HG02885 (cell line): ENCODE measurements at regions not wholly inside any gene's neighbourhood (a gene's known extent, or its start where the extent isn't known, plus 50 kb on each side); places are given as distances from the start of the nearest gene placed in this dataset.
"Not testable (repeated sequence)": the region's sequence is repeated elsewhere in the genome, so short reads cannot be mapped to it uniquely, and the experiment has no call there.

Source experiments
- ATAC-seq: cut with Tn5 transposase; IDR thresholded peaks from one replicate; pipeline ENCODE4 v1.9.1; 2021; ENCODE audit warnings: mild to moderate bottlenecking; ENCODE audit not compliant: unreplicated experiment, poor library complexity

DNA sequence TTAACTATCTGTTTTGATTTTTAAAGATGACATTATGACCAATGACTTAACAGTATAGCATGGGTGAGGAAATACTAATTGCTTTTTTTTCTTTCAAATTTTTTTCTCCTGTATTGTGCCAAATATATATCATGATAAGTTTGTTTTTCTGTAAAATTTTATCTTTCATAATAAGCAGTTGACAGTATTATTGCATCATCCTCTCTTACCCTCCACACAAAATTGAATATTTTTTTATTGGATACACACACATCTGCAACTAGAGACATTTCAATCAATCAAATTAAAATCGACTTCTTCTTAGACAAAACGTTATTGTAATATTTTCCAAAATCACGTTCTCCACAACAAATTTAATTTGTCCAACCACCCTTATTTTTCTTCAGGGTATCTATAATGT, 330.4 kb upstream of the BRINP3 start:
- ATAC-seq = no peak

DNA sequence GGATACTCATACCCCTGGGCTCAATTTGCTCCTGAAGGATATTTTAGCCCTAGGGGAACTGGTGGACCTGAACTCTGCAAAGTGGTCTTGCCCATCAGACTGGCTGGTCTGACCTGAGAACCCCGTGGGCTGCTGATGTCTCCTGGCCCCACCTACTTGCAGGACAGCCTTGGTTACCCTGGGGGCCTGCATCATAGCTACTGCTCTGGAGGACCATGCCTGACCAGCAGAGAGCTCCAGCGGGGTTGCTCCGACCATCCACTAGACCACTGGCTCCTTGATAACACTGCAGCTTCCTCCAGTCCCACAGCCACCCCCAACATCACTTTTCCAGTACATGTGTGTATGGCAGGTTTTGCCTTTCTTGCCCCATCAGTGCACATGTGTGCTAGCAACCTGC, 331.6 kb upstream of the BRINP3 start:
- no peak for ATAC-seq

DNA sequence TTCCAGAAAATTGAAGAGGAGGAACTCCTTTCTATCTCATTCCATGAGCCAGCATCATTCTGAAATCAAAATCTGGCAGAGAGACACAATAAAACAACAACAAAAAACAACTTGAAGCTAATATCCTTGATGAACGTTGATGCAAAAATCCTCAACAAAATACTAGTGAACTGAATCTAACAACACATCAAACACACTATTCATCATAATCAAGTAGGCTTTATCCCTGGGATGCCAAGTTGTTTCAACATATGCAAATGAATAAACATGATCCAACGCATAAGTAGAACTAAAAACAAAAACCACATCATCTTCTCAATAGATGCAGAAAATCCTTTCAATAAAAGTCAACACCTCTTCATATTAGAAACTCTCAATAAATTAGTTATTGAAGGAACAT, 335.3 kb upstream of the BRINP3 start:
- no peak for ATAC-seq

DNA sequence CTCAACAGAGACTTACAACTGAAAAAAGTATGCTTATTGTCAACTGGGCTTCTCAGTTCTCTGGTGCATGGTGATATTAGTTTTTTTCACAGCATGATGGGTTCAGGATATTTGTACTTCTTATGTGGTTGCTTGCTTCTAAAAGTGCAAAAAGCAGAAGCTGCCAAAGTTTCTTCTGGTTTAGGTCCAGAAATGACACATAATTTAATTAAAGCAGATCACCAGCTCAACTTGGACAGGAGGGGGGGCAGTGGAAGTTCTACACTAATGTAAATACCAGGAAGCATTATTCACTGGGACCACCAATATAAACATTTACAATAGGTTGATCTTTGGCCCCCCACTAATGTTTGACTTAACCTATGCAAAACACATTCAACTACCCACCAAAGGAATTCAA, 354.8 kb upstream of the BRINP3 start:
- no peak for ATAC-seq

DNA sequence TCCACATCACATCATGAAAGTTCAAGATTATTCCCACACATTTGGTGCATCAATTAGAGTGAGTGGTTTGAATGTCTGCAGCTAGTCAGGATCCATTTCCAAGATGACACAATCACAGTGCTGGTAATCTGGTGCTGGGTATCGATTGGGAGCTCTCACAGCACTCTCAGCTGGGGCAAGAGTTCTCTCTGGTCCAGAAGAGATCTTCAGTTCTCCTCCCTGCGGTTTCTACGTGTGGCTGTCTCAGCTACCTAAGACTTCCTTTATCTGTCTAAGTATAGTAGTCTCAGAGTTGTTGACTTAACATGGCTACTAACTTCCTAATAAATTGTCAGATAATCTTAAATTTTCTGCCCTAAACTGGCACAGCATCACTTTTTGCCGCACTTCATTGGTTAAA, 358.0 kb upstream of the BRINP3 start:
- ATAC-seq = no peak

DNA sequence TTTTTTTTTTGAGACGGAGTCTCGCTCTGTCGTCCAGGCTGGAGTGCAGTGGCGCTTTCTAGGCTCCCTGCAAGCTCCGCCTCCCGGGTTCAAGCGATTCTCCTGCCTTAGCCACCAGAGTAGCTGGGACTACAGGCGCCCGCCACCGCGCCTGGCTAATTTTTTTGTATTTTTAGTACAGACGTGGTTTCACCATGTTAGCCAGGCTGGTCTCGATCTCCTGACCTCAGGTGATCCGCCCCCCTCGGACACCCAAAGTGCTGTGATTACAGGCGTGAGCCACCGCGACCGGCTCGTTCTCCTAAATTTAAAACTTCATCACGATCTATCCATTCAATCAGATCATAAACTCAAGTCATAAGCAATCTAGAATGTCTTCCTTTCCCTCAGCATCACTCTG, 359.5 kb upstream of the BRINP3 start:
- not testable (repeated sequence) for ATAC-seq

DNA sequence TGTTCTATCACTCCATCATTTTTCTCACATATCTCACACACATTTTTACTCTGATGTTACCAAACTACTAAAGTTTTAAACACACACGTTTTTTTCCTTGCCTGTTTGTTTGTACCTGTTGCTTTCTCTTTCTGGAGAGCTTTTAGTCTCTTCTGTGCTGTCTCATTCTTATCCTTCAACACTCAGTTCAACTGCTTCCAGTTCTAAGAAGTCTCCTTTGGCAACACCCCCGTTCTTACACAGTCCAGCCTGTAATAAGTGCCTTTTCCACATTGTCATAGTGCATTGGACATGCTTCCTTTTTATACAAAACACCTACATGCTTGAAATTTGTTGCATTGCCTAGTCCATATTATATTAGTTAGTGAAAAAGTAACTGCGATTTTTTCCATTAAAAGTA, 360.2 kb upstream of the BRINP3 start:
- no peak for ATAC-seq

DNA sequence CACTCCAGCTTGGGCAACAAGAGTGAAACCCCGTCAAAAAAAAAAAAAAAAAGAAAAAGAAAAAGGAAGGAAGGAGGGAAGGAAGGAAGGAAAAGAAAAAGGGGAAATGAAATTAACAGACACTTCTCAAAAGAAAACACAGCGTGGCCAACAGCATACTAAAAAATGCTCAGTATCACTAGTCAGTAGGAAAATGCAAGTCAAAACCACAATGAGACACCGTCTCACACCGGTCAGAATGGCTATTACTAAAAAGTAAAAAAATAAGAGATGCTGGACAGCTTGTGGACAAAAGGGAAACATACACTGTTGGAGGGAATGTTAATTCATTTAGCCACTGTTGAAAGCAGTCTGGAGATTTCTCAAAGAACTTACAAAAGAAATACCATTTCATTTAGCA, 369.5 kb upstream of the BRINP3 start:
- no peak for ATAC-seq

DNA sequence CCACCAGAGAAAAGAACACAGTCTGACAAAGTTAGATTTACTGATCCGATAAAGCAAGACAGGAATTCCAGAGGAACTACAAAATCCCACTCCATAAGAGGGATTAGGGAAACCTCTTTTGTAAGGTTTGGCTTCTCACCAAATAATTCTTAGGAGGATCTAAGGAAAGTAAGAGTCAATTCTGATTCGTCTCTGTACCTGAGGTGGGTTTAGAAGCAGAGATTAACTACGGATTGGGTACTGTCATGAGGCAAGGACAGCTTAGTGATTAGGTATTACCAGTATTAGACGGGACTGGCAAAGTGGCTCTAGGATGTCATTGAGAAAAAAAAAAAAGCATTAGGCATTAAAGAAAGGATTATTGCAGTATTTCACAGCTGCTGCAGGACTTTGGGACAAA, 371.7 kb upstream of the BRINP3 start:
- ATAC-seq = no peak

DNA sequence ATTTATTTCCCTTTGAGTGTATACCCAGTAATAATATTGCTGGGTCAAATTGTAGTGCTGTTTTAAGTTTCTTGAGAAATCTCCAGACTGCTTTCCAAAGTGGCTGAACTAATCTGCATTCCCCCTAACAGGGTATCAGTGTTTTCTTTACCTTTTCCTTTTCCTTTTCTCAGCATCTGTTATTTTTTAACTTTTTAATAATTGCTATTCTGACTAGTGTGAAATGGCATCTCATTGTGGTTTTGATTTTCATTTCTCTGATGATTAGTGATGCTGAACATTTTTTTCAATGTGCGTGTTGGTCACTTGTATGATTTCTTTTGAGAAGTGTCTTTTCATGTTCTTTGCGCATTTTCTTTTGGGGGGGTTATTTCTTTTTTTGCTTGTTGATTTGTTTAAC, 374.9 kb upstream of the BRINP3 start:
- ATAC-seq = no peak

DNA sequence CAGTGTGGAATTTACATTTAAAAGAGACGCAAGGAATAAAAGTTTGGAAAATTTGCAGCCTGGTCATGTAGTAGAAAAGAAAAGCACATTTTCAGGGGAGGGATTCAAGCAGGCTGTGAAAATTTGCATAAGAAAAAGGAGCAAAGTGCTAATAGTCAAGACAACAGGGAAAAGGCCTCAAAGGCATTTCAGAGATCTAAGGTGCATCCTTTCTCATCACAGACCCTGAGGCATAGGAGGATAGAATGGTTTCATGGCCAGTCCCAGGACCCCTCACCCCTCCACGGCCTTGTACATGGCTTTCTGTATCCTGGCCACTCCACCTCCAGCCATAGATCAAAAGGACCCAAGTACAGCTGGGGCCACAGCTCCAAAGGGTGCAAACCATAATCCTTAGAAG, 380.5 kb upstream of the BRINP3 start:
- no peak for ATAC-seq

DNA sequence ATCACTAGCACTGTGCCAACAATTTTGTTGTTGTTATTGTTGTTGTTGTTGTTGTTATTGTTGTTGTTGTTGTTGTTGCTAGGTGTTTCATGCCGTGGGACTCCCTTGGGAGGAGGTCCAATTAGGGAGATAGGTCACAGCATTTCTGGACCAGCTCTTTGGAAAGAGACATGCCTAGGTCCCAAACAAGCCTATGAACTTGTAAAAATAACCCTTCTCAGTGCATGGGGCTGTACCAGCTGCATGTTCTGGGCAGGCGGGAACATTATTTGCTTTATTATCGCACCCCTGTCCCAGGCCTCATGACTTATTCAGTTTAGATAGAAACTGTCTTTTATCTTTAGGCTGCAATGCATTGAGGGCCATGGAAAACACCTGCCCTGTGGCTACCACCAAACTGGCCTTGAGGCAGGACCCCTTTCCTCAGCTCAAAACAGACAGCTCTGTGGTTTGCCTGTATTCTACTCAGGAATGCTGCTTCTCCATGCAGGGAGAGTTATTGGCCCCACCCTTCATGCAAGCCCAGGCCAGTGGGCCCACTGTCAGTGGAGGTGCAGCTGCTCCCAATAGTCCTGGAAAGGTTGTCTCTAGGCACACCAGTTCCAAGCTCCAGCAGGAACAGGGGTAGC, 386.5 kb upstream of the BRINP3 start:
- no peak for ATAC-seq

DNA sequence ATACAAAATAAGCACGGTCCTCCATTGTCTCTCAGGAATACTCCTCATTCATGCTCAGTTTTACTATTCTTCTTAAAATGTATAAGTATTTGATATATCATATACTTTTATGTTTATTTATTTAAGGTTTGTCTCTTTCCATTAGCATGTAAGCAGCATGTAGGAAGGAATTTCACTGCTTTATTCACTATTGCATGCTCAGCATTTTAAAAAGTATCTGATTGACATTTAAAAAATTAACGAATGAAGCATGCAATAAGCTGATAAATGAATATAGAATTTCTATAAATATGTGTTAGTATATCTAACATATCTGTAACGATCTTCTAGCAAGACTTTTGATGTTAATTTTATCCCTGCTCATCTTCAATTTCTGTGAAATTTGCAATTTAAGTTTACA, 402.7 kb upstream of the BRINP3 start:
- no peak for ATAC-seq

DNA sequence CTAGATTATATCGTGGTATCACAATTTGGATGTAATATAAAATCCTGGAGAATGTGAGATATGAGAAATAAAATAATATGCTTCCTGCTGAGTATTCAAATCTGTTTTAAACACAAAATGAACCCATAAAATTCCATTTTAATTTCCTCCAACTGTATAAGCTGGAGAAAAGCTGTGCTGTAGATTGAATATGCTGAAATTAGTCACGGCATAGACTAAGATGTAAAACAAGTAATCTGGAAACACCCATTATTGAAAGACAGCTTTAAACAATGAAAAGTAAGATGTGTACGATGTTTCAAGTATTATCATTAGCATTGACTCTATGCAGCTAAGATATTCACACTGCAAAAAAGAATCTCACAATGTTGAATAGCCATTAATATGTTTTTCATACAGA, 403.4 kb upstream of the BRINP3 start:
- ATAC-seq = no peak

DNA sequence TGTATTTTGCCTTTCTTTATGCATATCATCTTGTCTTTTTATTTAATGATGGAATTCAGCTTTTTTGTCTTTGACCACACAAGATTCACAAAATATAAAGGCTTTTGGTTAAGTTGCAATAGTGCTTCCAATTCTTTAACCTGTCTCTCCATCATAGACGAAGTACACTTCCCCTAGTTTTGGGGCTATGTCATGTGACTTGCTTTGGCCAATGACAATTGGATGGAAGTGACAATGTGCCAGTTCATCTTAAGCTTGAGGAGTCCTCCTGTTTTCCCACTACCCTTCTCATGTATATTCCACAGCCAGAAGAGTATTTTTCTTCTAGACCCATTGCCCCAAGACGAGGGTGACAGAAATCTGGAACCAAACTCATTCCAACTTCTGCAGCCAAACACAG, 419.6 kb upstream of the BRINP3 start:
- no peak for ATAC-seq

DNA sequence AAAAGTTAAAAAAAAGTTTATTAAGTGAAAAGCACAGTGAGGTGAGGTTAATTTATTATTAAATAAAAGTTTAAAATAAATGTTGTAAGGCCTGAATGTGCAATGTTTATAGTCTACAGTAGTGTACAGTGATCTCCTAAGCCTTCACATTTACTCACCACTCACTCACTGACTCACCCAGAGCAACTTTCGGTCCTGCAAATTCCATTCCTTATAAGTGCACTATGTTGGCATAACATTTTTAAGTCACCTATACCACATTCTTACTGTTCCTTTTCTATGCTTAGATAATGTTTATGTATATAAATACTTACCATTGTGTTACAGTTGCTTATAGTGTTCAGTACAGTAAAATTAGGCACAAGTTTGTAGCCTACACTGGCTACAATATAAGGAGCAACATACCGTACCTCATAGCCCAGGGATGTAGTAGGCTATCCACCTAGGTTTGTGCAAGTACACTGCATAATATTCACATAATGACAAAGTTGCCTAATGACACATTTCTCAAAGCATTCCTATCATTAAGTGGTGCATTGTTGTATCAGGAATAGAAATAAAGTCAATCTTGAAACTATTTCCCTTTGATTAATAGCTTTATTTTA, 426.5 kb upstream of the BRINP3 start:
- no peak for ATAC-seq

DNA sequence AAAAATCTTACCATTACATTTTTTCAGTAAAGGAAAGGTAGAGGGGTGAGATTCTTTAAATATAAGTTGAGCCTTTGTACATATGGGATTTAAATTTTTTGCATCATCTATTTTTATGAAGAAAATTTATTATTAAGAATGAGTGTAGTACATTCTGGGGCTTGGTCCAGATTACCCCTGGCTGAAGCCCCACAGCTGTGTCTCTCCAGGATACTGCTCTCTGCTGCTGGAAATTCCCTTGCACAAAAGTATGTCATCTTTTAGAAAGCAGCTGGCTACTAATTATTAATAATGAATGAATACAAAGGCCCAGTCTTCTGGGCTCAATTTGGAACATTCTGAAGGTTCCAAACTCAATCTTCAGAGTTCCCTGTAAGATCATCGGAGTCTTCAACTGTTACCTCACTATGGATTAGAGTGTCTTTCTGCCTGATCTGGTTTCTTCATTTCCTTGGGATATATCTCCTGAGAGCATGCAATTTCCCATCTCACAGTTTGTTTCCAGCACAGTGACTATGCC, 428.6 kb upstream of the BRINP3 start:
- no peak for ATAC-seq

DNA sequence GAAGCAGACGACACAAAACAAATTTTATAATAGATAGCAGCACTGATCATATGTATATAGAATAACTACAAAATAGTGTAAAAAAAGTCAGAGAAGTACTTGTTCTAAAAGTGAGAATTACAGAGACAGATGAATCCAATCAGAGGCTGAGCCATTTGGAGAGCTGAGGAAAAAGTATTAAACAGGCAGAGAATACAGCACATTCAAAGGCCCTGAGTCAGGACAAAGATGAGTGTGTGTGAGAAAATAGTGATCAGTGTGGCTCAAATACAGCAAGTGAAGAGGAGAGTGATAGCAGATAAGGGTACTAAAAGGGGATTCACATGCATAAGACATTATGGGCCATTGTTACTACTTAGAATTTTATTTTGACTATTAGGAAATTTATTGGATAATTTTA, 430.6 kb upstream of the BRINP3 start:
- no peak for ATAC-seq

DNA sequence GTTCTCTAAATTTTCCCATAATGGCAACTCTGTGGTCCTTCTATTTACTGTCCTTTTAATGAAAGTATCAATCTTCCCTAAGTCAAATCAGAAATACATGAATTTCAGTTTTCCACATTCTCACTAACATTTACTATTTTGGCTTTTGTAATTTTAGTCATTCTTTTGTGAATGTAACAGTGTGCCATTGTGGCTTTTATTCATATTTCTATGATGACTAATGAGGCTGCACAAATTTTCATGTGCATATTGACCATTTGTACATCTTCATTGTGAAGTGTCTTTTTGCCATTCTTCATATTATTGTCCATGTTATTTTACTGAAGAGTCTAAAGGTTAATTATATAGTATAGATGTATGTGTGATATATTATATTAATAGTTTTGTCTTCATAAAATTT, 431.0 kb upstream of the BRINP3 start:
- ATAC-seq = no peak

DNA sequence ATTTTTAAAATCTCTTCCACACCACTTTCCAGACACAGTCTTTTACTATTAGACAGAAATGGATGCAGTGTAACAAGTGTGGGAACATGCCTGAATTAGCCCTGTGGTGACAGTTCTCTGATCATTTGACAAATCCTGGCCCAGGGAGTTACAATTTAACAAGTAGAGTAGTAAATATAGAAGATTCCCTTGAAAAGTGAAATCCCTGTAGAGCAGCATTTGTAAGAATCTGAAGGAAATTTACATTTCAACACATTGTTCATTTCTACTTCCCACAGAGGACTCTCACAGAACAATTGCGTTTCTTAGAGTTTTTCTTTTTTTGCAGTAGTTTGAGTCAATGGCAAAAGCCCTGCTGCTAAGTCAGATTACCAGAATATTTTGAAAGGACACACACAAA, 458.3 kb upstream of the BRINP3 start:
- no peak for ATAC-seq

DNA sequence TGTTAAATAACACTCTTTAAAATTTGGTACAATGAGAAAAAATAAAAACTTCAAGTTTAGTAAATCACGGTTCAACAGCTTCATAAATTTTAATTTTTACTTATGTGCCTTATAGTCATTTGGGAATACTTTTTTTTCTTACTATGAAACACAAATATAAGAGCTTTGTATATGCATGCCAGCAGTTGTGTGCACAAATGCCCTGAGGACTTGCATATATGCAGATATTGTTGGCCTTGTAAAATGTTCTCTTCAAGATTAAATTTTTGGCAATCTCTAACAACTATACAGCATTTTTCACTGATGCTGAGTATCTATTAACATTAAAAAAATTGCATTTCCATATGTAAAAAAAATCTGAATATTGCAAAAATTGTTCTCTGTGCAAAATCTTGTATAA, 458.7 kb upstream of the BRINP3 start:
- ATAC-seq = no peak

DNA sequence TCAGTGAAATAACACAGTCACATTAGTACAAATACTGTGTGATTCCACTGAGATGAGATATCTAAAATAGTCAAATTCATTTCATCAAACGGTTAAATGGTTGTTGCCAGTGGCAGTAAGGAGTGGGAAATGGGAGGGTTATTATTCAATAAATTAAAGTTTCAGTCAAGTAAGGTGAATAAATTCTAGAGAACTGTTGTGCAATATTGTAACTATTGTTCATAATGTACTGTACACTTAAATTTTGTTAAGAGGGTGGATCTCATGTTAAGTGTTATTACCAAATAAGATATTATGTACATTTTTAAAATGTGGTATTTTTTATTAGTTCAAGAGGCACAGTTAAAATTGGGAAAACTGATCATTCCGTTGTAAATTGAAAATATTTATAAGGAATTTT, 463.3 kb upstream of the BRINP3 start:
- no peak for ATAC-seq
